Transverse colon (tissue), 4 donors: ENCODE measurements at regions not wholly inside any gene's neighbourhood (a gene's known extent, or its start where the extent isn't known, plus 50 kb on each side); places are given as distances from the start of the nearest gene placed in this dataset.

Experiments used
- DNase-seq: peaks from one replicate; pipeline ENCODE4 v3.0.0-alpha.2; 2019
- H3K27ac ChIP-seq, 4 donors: fragments of 200-600 bp; sonication (generic); 2 replicates each; pipeline ENCODE4 v1.5.1; 2016 to 2018; ENCODE audit warnings: inconsistent platforms in 4 of 4
- H3K27me3 ChIP-seq: fragments of 200-600 bp; sonication (generic); 2 replicates; pipeline ENCODE4 v1.5.1; 2017; ENCODE audit warnings: inconsistent platforms
- H3K36me3 ChIP-seq, 4 donors: fragments of 200-600 bp; sonication (generic); 2 replicates each; pipeline ENCODE4 v1.5.1; 2017 to 2019; ENCODE audit warnings: inconsistent platforms in 4 of 4
- H3K4me1 ChIP-seq, 4 donors: fragments of 200-600 bp; sonication (generic); 2 replicates each; pipeline ENCODE4 v1.5.1; 2017 to 2020; ENCODE audit warnings: inconsistent platforms in 4 of 4
- H3K4me3 ChIP-seq, 4 donors: fragments of 200-600 bp; sonication (generic); 1 replicate in 1 of 4; 2 replicates in 3 of 4; pipeline versions ENCODE4 v1.5.1 to v1.6.1; 2017 to 2019; ENCODE audit warnings: inconsistent platforms in 4 of 4
- H3K9me3 ChIP-seq, 2 donors: fragments of 200-600 bp; sonication (generic); 2 replicates each; pipeline ENCODE4 v1.5.1; 2017 to 2019; ENCODE audit warnings: inconsistent platforms in 2 of 2
- CTCF ChIP-seq, 5 experiments: fragments of 200-600 bp in 3 of 5; fragments of 450-650 bp in 2 of 5; sonication (generic) in 3 of 5; IDR thresholded peaks; 1 replicate in 2 of 5; 2 replicates in 3 of 5; pipeline ENCODE4 v1.5.1; 2016 to 2017; ENCODE audit warnings: antibody characterized with exemption in 5 of 5, inconsistent platforms in 3 of 5, mild to moderate bottlenecking in 2 of 5, moderate library complexity in 1 of 5
- EP300 ChIP-seq: sonication (generic); formaldehyde crosslinking; IDR thresholded peaks from one replicate; pipeline ENCODE4 v1.6.1; 2017; ENCODE audit warnings: antibody characterized with exemption, low read depth
- POLR2A ChIP-seq: fragments of 450-650 bp; IDR thresholded peaks from one replicate; pipeline ENCODE4 v1.6.1; 2016; ENCODE audit warnings: antibody characterized with exemption, mild to moderate bottlenecking, moderate library complexity
- POLR2AphosphoS5 ChIP-seq, 3 donors: sonication (generic); formaldehyde crosslinking; IDR thresholded peaks; one replicate each; pipeline ENCODE4 v1.6.1; 2016; ENCODE audit warnings: antibody characterized with exemption in 3 of 3
- whole genome bisulfite sequencing, 2 donors: methylation state at CpG; one replicate each; pipeline ENCODE4 v1.1.5; 2018; ENCODE audit warnings: low coverage in 1 of 2; 5-methylcytosine and 5-hydroxymethylcytosine counted together
- in situ Hi-C, 4 donors: fragments of 200-750 bp; cut with MboI; loops; one replicate each; pipeline versions ENCODE4 v1.15.0 to v1.15.1; 2017; ENCODE audit warnings: low sequenced_read_pairs in 3 of 4, low pct_ligation_motif_present in 1 of 4, low pct_unique_long_range_greater_than_20kb in 1 of 4
- intact Hi-C: fragments of 100-400 bp; cut with DNase I; formaldehyde crosslinking; loops from one replicate; pipeline ENCODE4 v1.15.1; 2023; ENCODE audit warnings: low total_unique reads

GRCh38 chr11:57123590-57123989, 58.2 kb upstream of the LRRC55 start:
- DNase-seq = no peak
- intact Hi-C loops = no loop called here
- no peak for TF ChIP-seq CTCF (IDR thresholded peaks at IDR 0.05)
- TF ChIP-seq POLR2A = no peak
- no peak for TF ChIP-seq POLR2AphosphoS5 (IDR thresholded peaks at IDR 0.05)
- TF ChIP-seq EP300 = no peak
- Histone ChIP-seq H3K4me3 (no peak overlapping the region), H3K27ac (no peak overlapping the region), H3K27me3 (no peaks in the 10 kb centered on the region), H3K4me1 (no peaks in the 10 kb centered on the region), H3K9me3 (no peaks in the 10 kb centered on the region), H3K36me3 (no peaks in the 10 kb centered on the region)
- in situ Hi-C loops = loop anchor here in 2 of 4 donors (10.0 to 25.0 kb wide), 3 partner anchors 131 to 289 kb away; no protein-coding TSS in a partner anchor
- 69 to 83% methylated on average over 1 to 9 of the region's 9 CpGs for WGBS, 2 donors

- intact Hi-C loops (no loop called here), in situ Hi-C loops (loop anchor here in 2 of 4 donors (10.0 to 25.0 kb wide), 3 partner anchors 130 to 290 kb away; no protein-coding TSS in a partner anchor)
These were observed 57.2 kb upstream of the LRRC55 start for GRCh38 chr11:57124505-57124904.

GRCh38 chr11:57124917-57125316, 56.8 kb upstream of the LRRC55 start:
- no peaks in the 10 kb centered on the region for H3K4me1 ChIP-seq
- in situ Hi-C loops = loop anchor here in 2 of 4 donors (10.0 to 25.0 kb wide), 3 partner anchors 130 to 290 kb away; no protein-coding TSS in a partner anchor
- no peaks in the 10 kb centered on the region for H3K9me3 ChIP-seq
- DNase-seq = no peak
- H3K27me3 ChIP-seq = no peaks in the 10 kb centered on the region
- H3K27ac ChIP-seq = no peak overlapping the region
- intact Hi-C loops = no loop called here
- no peak overlapping the region for H3K4me3 ChIP-seq
- 30 to 50% methylated on average over 3 to 4 of the region's 4 CpGs for WGBS, 2 donors
- H3K36me3 ChIP-seq = no peaks in the 10 kb centered on the region
- TF ChIP-seq POLR2A (no peak), EP300 (no peak), POLR2AphosphoS5 (IDR thresholded peaks at IDR 0.05) (no peak), CTCF (IDR thresholded peaks at IDR 0.05) (no peak)

More at GRCh38 chr11:57124505-57124904, 57.2 kb upstream of the LRRC55 start:
- Histone ChIP-seq H3K27me3 (no peaks in the 10 kb centered on the region), H3K27ac (no peak overlapping the region), H3K36me3 (no peaks in the 10 kb centered on the region), H3K4me1 (no peaks in the 10 kb centered on the region), H3K9me3 (no peaks in the 10 kb centered on the region), H3K4me3 (no peak overlapping the region)
- DNase-seq = no peak
- WGBS, 2 donors = 49 to 52% methylated on average over 2 to 7 of the region's 7 CpGs
- TF ChIP-seq EP300 (no peak), CTCF (IDR thresholded peaks at IDR 0.05) (no peak), POLR2A (no peak), POLR2AphosphoS5 (IDR thresholded peaks at IDR 0.05) (no peak)

- DNase-seq = no peak
- intact Hi-C loops (no loop called here), in situ Hi-C loops (loop anchor here in 2 of 4 donors (10.0 kb wide), 2 partner anchors 128 to 292 kb away; no protein-coding TSS in a partner anchor)
- Histone ChIP-seq H3K4me3 (no peak overlapping the region), H3K27me3 (no peaks in the 10 kb centered on the region), H3K9me3 (no peaks in the 10 kb centered on the region), H3K36me3 (no peaks in the 10 kb centered on the region), H3K27ac (no peak overlapping the region), H3K4me1 (no peaks in the 10 kb centered on the region)
- 88 to 89% methylated on average over 3 of the region's 3 CpGs for WGBS, 2 donors
- TF ChIP-seq POLR2AphosphoS5 (IDR thresholded peaks at IDR 0.05) (no peak), CTCF (IDR thresholded peaks at IDR 0.05) (no peak), POLR2A (no peak), EP300 (no peak)
These were observed 54.9 kb upstream of the LRRC55 start for GRCh38 chr11:57126766-57127400.
